NCI-H82 (cell line): ENCODE measurements at regions not wholly inside any gene's neighbourhood (a gene's known extent, or its start where the extent isn't known, plus 50 kb on each side); places are given as distances from the start of the nearest gene placed in this dataset.
"Not testable (repeated sequence)": the region's sequence is repeated elsewhere in the genome, so short reads cannot be mapped to it uniquely, and the experiment has no call there.

Experiments used
- DNase-seq: peaks from one replicate; lab custom pipeline; 2025; lab: John Stamatoyannopoulos, UW

GRCh38 chr12:25684070-25684469, 131.0 kb upstream of the LMNTD1 start:
- DNase-seq: no peak

GRCh38 chr12:25686351-25686750, 133.3 kb upstream of the LMNTD1 start:
- DNase-seq: no peak

- no peak for DNase-seq
These were observed 134.1 kb upstream of the LMNTD1 start for GRCh38 chr12:25687226-25687625.

GRCh38 chr12:25688851-25689250, 135.8 kb upstream of the LMNTD1 start:
- not testable (repeated sequence) for DNase-seq

- peak; percentile 42 for DNase-seq
These were observed 137.0 kb upstream of the LMNTD1 start for GRCh38 chr12:25689996-25690501.

- DNase-seq: no peak
These were observed 138.1 kb upstream of the LMNTD1 start for GRCh38 chr12:25690996-25691864.

GRCh38 chr12:25691865-25692114, 138.7 kb upstream of the LMNTD1 start:
- no peak for DNase-seq

GRCh38 chr12:25692115-25693035, 139.3 kb upstream of the LMNTD1 start:
- no peak for DNase-seq

GRCh38 chr12:25694072-25694471, 141.0 kb upstream of the LMNTD1 start:
- DNase-seq: no peak

GRCh38 chr12:25695574-25695973, 142.5 kb upstream of the LMNTD1 start:
- DNase-seq: no peak

- DNase-seq: no peak
These were observed 145.7 kb upstream of the LMNTD1 start for GRCh38 chr12:25698772-25699171.

GRCh38 chr12:25699454-25699853, 146.4 kb upstream of the LMNTD1 start:
- DNase-seq: no peak

- DNase-seq: no peak
These were observed 148.2 kb upstream of the LMNTD1 start for GRCh38 chr12:25701290-25701689.

- no peak for DNase-seq
These were observed 149.5 kb upstream of the LMNTD1 start for GRCh38 chr12:25702553-25702952.

- DNase-seq: no peak
These were observed 152.2 kb upstream of the LMNTD1 start for GRCh38 chr12:25705261-25705660.

GRCh38 chr12:25706646-25707045, 153.6 kb upstream of the LMNTD1 start:
- not testable (repeated sequence) for DNase-seq

GRCh38 chr12:25707056-25707455, 154.0 kb upstream of the LMNTD1 start:
- no peak for DNase-seq

- no peak for DNase-seq
These were observed 155.6 kb upstream of the LMNTD1 start for GRCh38 chr12:25708661-25709060.

- no peak for DNase-seq
These were observed 157.0 kb upstream of the LMNTD1 start for GRCh38 chr12:25710128-25710527.

- not testable (repeated sequence) for DNase-seq
These were observed 158.0 kb upstream of the LMNTD1 start for GRCh38 chr12:25710938-25711605.

GRCh38 chr12:25712169-25712568, 159.1 kb upstream of the LMNTD1 start:
- DNase-seq: no peak

GRCh38 chr12:25713264-25713663, 160.2 kb upstream of the LMNTD1 start:
- DNase-seq: no peak
